K562 (cell line): ENCODE measurements at regions not wholly inside any gene's neighbourhood (a gene's known extent, or its start where the extent isn't known, plus 50 kb on each side); places are given as distances from the start of the nearest gene placed in this dataset.

ENCODE experiments used
- ATAC-seq: fragments of 200-7000 bp; cut with Tn5 transposase; 3 replicates; pipeline ENCODE4 v1.9.1; 2020; ENCODE audit warnings: moderate library complexity
- BruUV-seq: library from RNA; stranded (reverse); fragments of 400-500 nt; replicated peaks from 2 replicates; lab custom pipeline; 2021; lab: Mats Ljungman, UMichigan
- CTCF ChIA-PET: fragments of 300-600 bp; formaldehyde crosslinking; extraction: SDS; loops from one replicate; lab custom pipeline; 2021; ENCODE audit warnings: low intra/inter-chr PET ratio; lab: Yijun Ruan, JAX
- POLR2A ChIA-PET: fragments of 300-600, 350-650 bp; sonication (Branson Sonifier 250); formaldehyde crosslinking; extraction: SDS; loops from one replicate; lab custom pipeline; 2021; ENCODE audit warnings: antibody characterized with exemption, inconsistent platforms; lab: Yijun Ruan, JAX
- DNase-seq, 4 experiments: peaks; one replicate each; pipeline versions ENCODE4 v3.0.0 to v3.0.0-alpha.2; 2011 to 2018; ENCODE audit warnings: low spot score in 3 of 4, mixed read lengths in 3 of 4; ENCODE audit errors: extremely low read depth in 1 of 4
- FAIRE-seq: peaks from 2 replicates; lab custom pipeline; 2011; peaks lifted over from hg19 to GRCh38; lab: Jason Lieb, UNC
- H2AFZ ChIP-seq: 2 replicates; pipeline ENCODE4 v1.6.0; 2011; ENCODE audit warnings: low read depth, low read length, control low read depth, inconsistent platforms
- H3K27ac ChIP-seq: fragments of 200-600 bp; 3 replicates; pipeline ENCODE4 v1.8.0; 2011; ENCODE audit warnings: low read depth, mild to moderate bottlenecking, control low read depth, inconsistent platforms, low read length, moderate library complexity, mixed read lengths; ENCODE audit errors: extremely low read depth
- H3K27me3 ChIP-seq, 2 experiments: fragments of 300-600 bp in 1 of 2; 2 replicates in 1 of 2; 3 replicates in 1 of 2; pipeline versions ENCODE4 v1.6.0 to v1.8.0; 2011; ENCODE audit warnings: inconsistent platforms in 2 of 2, low read length in 2 of 2, mild to moderate bottlenecking in 1 of 2, mixed read lengths in 1 of 2, moderate library complexity in 1 of 2; ENCODE audit not compliant: control insufficient read depth in 2 of 2, insufficient read depth in 2 of 2
- H3K36me3 ChIP-seq: fragments of 300-600 bp; 3 replicates; pipeline ENCODE4 v1.8.0; 2011; ENCODE audit warnings: mild to moderate bottlenecking, low read length, inconsistent platforms; ENCODE audit not compliant: control insufficient read depth, insufficient read depth
- H3K4me1 ChIP-seq, 2 experiments: fragments of 200-600 bp in 1 of 2; replicated peaks in 1 of 2; 2 replicates in 1 of 2; 3 replicates in 1 of 2; pipeline versions ENCODE4 v1.5.1 to v1.8.0; 2011; ENCODE audit warnings: inconsistent platforms in 2 of 2, low read length in 2 of 2, mild to moderate bottlenecking in 1 of 2, mixed read lengths in 1 of 2, moderate library complexity in 1 of 2; ENCODE audit not compliant: control insufficient read depth in 2 of 2, insufficient read depth in 2 of 2
- H3K4me2 ChIP-seq: 2 replicates; pipeline ENCODE4 v1.6.1; 2011; ENCODE audit warnings: low read length, control low read depth, inconsistent platforms, mixed read lengths; ENCODE audit not compliant: insufficient read depth
- H3K4me3 ChIP-seq: fragments of 200-600 bp; sonication (generic), shearing (Covaris generic); 2 replicates; pipeline ENCODE4 v1.5.1; 2016; ENCODE audit warnings: control low read depth, inconsistent platforms
- H3K79me2 ChIP-seq: fragments of 200-600 bp; 3 replicates; pipeline ENCODE4 v1.8.0; 2011; ENCODE audit warnings: low read length, inconsistent platforms; ENCODE audit not compliant: control insufficient read depth, insufficient read depth
- H3K9ac ChIP-seq, 2 experiments: 2 replicates each; pipeline versions ENCODE4 v1.6.0 to v1.6.1; 2011; ENCODE audit warnings: low read depth in 2 of 2, low read length in 2 of 2, control low read depth in 1 of 2, inconsistent platforms in 1 of 2, mild to moderate bottlenecking in 1 of 2, mixed read lengths in 1 of 2; ENCODE audit not compliant: insufficient read depth in 1 of 2
- H3K9me1 ChIP-seq: one replicate; pipeline ENCODE4 v1.6.0; 2011; ENCODE audit warnings: inconsistent platforms, mild to moderate bottlenecking, low read length, moderate library complexity; ENCODE audit not compliant: control insufficient read depth, insufficient read depth
- H3K9me3 ChIP-seq: replicated peaks from 2 replicates; pipeline ENCODE4 v1.5.1; 2011; ENCODE audit warnings: low read depth, low read length, inconsistent platforms; ENCODE audit not compliant: control insufficient read depth, insufficient read depth
- H4K20me1 ChIP-seq: replicated peaks from 2 replicates; pipeline ENCODE4 v1.6.1; 2011; ENCODE audit warnings: low read length, inconsistent platforms, mixed read lengths; ENCODE audit not compliant: control insufficient read depth, insufficient read depth
- ATF7 ChIP-seq: fragments of 450-650 bp; IDR thresholded peaks from 2 replicates; pipeline ENCODE4 v1.7.1; 2014; ENCODE audit warnings: mild to moderate bottlenecking, moderate library complexity
- C11orf30 ChIP-seq: fragments of 450-650 bp; IDR thresholded peaks from 2 replicates; pipeline ENCODE4 v1.6.1; 2016; ENCODE audit warnings: low read depth, mild to moderate bottlenecking
- CCAR2 ChIP-seq: fragments of 200-400 bp; formaldehyde crosslinking; IDR thresholded peaks from 2 replicates; pipeline ENCODE4 v1.6.1; 2017; ENCODE audit warnings: mild to moderate bottlenecking, low read depth, low read length
- HCFC1 ChIP-seq: IDR thresholded peaks from 2 replicates; pipeline ENCODE4 v1.6.1; 2012; ENCODE audit warnings: low read depth, low read length, improper control_type of control experiment
- JUN ChIP-seq, 2 experiments: sonication (generic) in 1 of 2; formaldehyde crosslinking in 1 of 2; IDR thresholded peaks; 2 replicates each; pipeline versions ENCODE4 v1.6.1 to v1.8.0; 2012 to 2022; ENCODE audit warnings: borderline replicate concordance in 2 of 2, mild to moderate bottlenecking in 2 of 2, improper control_type of control experiment in 1 of 2, low read depth in 1 of 2, low read length in 1 of 2, missing genetic modification reagents in 1 of 2
- MAFK ChIP-seq: IDR thresholded peaks from 2 replicates; pipeline ENCODE4 v1.6.1; 2011; ENCODE audit warnings: low read length, improper control_type of control experiment
- MEF2D ChIP-seq: conservative IDR thresholded peaks from 2 replicates; pipeline ENCODE4 v1.6.1; 2016; ENCODE audit warnings: low read depth, missing genetic modification characterization, missing compliant biosample characterization
- PHF8 ChIP-seq: fragments of 200-600 bp; sonication (generic); IDR thresholded peaks from 2 replicates; pipeline ENCODE4 v1.6.1; 2012; ENCODE audit warnings: mixed run types, mild to moderate bottlenecking, inconsistent platforms, low read length, moderate library complexity, borderline replicate concordance
- PRMT5 ChIP-seq: sonication (generic); formaldehyde crosslinking; IDR thresholded peaks from 2 replicates; pipeline ENCODE4 v1.5.0; 2020; ENCODE audit warnings: missing genetic modification reagents
- RBFOX2 ChIP-seq: fragments of 200-400 bp; formaldehyde crosslinking; IDR thresholded peaks from 2 replicates; pipeline ENCODE4 v1.6.1; 2017; ENCODE audit warnings: low read depth, mild to moderate bottlenecking, low read length, moderate library complexity
- RERE ChIP-seq: sonication (generic); formaldehyde crosslinking; IDR thresholded peaks from 2 replicates; pipeline ENCODE4 v1.8.0; 2023; ENCODE audit warnings: missing genetic modification reagents, mild to moderate bottlenecking, borderline replicate concordance
- SP1 ChIP-seq: sonication (generic); formaldehyde crosslinking; IDR thresholded peaks from 2 replicates; pipeline ENCODE4 v1.8.1; 2022; ENCODE audit warnings: mild to moderate bottlenecking, missing genetic modification reagents
- TAF15 ChIP-seq: fragments of 200-400 bp; formaldehyde crosslinking; IDR thresholded peaks from 2 replicates; pipeline ENCODE4 v1.6.1; 2017; ENCODE audit warnings: mild to moderate bottlenecking, low read depth, low read length, moderate library complexity
- ZC3H4 ChIP-seq: sonication (generic); formaldehyde crosslinking; IDR thresholded peaks from 2 replicates; pipeline ENCODE4 v1.9.0; 2021; ENCODE audit warnings: missing genetic modification reagents, borderline replicate concordance
- ZNF121 ChIP-seq: sonication (generic); formaldehyde crosslinking; conservative IDR thresholded peaks from 2 replicates; pipeline ENCODE4 v1.8.0; 2022; ENCODE audit warnings: missing genetic modification reagents
- WGBS: fragments of 100-300 bp; shearing (Covaris generic); methylation state at CpG from one replicate; pipeline ENCODE4 v1.1.6; 2016; ENCODE audit warnings: low coverage, mixed read lengths; ENCODE audit not compliant: insufficient coverage; ENCODE audit errors: missing lambda C conversion rate; 5-methylcytosine and 5-hydroxymethylcytosine counted together
- in situ Hi-C: fragments of 300-500 bp; cut with MboI; formaldehyde crosslinking; loops from 4 replicates; pipeline ENCODE4 v1.15.0; 2018; ENCODE audit warnings: inconsistent platforms, mixed read lengths
- intact Hi-C: fragments of 100-400 bp; cut with micrococcal nuclease; formaldehyde crosslinking; loops from 2 replicates; pipeline ENCODE4 v1.14.2; 2022

GRCh38 chr14:97120204-97120603, 323.0 kb downstream of the VRK1 start:
- Histone ChIP-seq H3K36me3 (no peaks in the 10 kb centered on the region), H3K27ac (no peak overlapping the region), H3K9me3 (no peaks in the 10 kb centered on the region), H2AFZ (no peak overlapping the region), H3K4me1 (no peaks in the 10 kb centered on the region), H3K27me3 (peaks cover 7 to 24% of the 10 kb centered on the region in 2 experiments; a peak in 4 of 5 replicates), H4K20me1 (no peaks in the 10 kb centered on the region), H3K79me2 (no peaks in the 10 kb centered on the region), H3K9me1 (no peaks in the 10 kb centered on the region), H3K4me2 (no peak overlapping the region), H3K9ac (no peak overlapping the region), H3K4me3 (no peak overlapping the region)
- no peak for DNase-seq
- no TSS peak for BruUV-seq
- 0% methylated on average over 3 of the region's 3 CpGs for WGBS
- in situ Hi-C loops (no loop called here), intact Hi-C loops (no loop called here)
- CTCF ChIA-PET, result no interaction called here
- FAIRE-seq, result no peak
- POLR2A ChIA-PET, result interaction anchor here (0.6 to 0.7 kb wide), 2 partner anchors 11 to 716 kb away, joined by 3 to 6 read pairs; no protein-coding TSS in a partner anchor
- TF ChIP-seq PHF8 (no peak), TAF15 (no peak), HCFC1 (no peak), CCAR2 (no peak), ATF7 (no peak), ZNF121 (CRISPR knock-in tag) (no peak), SP1 (CRISPR knock-in tag) (no peak), JUN (IDR thresholded peaks at IDR 0.05; ENCODE audit: borderline replicate concordance, low read depth, low read length) (no peak), JUN (CRISPR knock-in tag; IDR thresholded peaks at IDR 0.05; ENCODE audit: borderline replicate concordance) (no peak), ZC3H4 (CRISPR knock-in tag) (no peak), RERE (no peak), C11orf30 (no peak), RBFOX2 (no peak), MEF2D (tag) (no peak), MAFK (no peak), PRMT5 (CRISPR knock-in tag) (no peak)
- ATAC-seq, result no peak
